DOHH2 (cell line): ENCODE measurements at regions not wholly inside any gene's neighbourhood (a gene's known extent, or its start where the extent isn't known, plus 50 kb on each side); places are given as distances from the start of the nearest gene placed in this dataset.

Experiments used
- H3F3A ChIP-seq: fragments of 200-600 bp; sonication (generic), shearing (Covaris generic); 2 replicates; pipeline ENCODE4 v1.6.0; 2016; ENCODE audit warnings: antibody characterized with exemption, mild to moderate bottlenecking; ENCODE audit not compliant: control insufficient read depth, insufficient read depth
- H3K27ac ChIP-seq: fragments of 200-600 bp; sonication (generic); 2 replicates; pipeline ENCODE4 v1.5.1; 2014; ENCODE audit warnings: low read depth, mild to moderate bottlenecking, low read length, moderate library complexity
- H3K27me3 ChIP-seq: fragments of 200-600 bp; sonication (generic); 2 replicates; pipeline ENCODE4 v1.6.1; 2014; ENCODE audit warnings: mild to moderate bottlenecking, low read length, mixed read lengths; ENCODE audit not compliant: control insufficient read depth
- H3K36me3 ChIP-seq: fragments of 200-600 bp; sonication (generic); 2 replicates; pipeline ENCODE4 v1.6.1; 2014; ENCODE audit warnings: mild to moderate bottlenecking, low read length, moderate library complexity, mixed read lengths; ENCODE audit not compliant: control insufficient read depth
- H3K4me1 ChIP-seq: fragments of 200-600 bp; sonication (generic); 2 replicates; pipeline ENCODE4 v1.6.1; 2014; ENCODE audit warnings: mild to moderate bottlenecking, low read length, mixed read lengths; ENCODE audit not compliant: control insufficient read depth
- H3K4me2 ChIP-seq: fragments of 200-600 bp; sonication (generic); 2 replicates; pipeline ENCODE4 v1.6.0; 2014; ENCODE audit warnings: mild to moderate bottlenecking, low read length, moderate library complexity
- H3K4me3 ChIP-seq: fragments of 200-600 bp; sonication (generic); 2 replicates; pipeline ENCODE4 v1.5.1; 2014; ENCODE audit warnings: mild to moderate bottlenecking, low read length, mixed read lengths
- H3K79me2 ChIP-seq: fragments of 200-600 bp; sonication (generic); 2 replicates; pipeline ENCODE4 v1.6.1; 2014; ENCODE audit warnings: mild to moderate bottlenecking, low read length, mixed read lengths; ENCODE audit not compliant: control insufficient read depth
- H3K9me2 ChIP-seq: fragments of 200-600 bp; sonication (generic); replicated peaks from 2 replicates; pipeline ENCODE4 v1.6.1; 2014; ENCODE audit warnings: mild to moderate bottlenecking, low read length, mixed read lengths; ENCODE audit not compliant: control insufficient read depth
- H3K9me3 ChIP-seq: fragments of 200-600 bp; sonication (generic); 2 replicates; pipeline ENCODE4 v1.6.1; 2014; ENCODE audit warnings: antibody characterized with exemption, low read length, mixed read lengths; ENCODE audit not compliant: control insufficient read depth, insufficient read depth
- H4K20me1 ChIP-seq: fragments of 200-600 bp; sonication (generic); 2 replicates; pipeline ENCODE4 v1.6.0; 2014; ENCODE audit warnings: low read depth, mild to moderate bottlenecking, antibody characterized with exemption, low read length, moderate library complexity; ENCODE audit not compliant: control insufficient read depth, insufficient read depth
- EZH2phosphoT487 ChIP-seq: fragments of 200-600 bp; sonication (generic); IDR thresholded peaks from 2 replicates; pipeline ENCODE4 v1.6.1; 2017; ENCODE audit warnings: borderline replicate concordance, mild to moderate bottlenecking, antibody characterized with exemption, low read length, moderate library complexity, mixed read lengths
- TF ChIP-seq, protein P1 (sequence below): fragments of 200-600 bp; sonication (generic); IDR thresholded peaks from one replicate; pipeline ENCODE4 v1.5.1; 2014; ENCODE audit warnings: antibody characterized with exemption, mild to moderate bottlenecking, low read depth, low read length; ENCODE audit not compliant: poor library complexity, severe bottlenecking

- TF ChIP-seq EZH2phosphoT487: no peak
- TF ChIP-seq, protein P1, sequence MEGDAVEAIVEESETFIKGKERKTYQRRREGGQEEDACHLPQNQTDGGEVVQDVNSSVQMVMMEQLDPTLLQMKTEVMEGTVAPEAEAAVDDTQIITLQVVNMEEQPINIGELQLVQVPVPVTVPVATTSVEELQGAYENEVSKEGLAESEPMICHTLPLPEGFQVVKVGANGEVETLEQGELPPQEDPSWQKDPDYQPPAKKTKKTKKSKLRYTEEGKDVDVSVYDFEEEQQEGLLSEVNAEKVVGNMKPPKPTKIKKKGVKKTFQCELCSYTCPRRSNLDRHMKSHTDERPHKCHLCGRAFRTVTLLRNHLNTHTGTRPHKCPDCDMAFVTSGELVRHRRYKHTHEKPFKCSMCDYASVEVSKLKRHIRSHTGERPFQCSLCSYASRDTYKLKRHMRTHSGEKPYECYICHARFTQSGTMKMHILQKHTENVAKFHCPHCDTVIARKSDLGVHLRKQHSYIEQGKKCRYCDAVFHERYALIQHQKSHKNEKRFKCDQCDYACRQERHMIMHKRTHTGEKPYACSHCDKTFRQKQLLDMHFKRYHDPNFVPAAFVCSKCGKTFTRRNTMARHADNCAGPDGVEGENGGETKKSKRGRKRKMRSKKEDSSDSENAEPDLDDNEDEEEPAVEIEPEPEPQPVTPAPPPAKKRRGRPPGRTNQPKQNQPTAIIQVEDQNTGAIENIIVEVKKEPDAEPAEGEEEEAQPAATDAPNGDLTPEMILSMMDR: no peak
- Histone ChIP-seq H4K20me1 (no peaks in the 10 kb centered on the region), H3K4me1 (no peaks in the 10 kb centered on the region), H3K4me3 (no peak overlapping the region), H3K79me2 (no peaks in the 10 kb centered on the region), H3F3A (no peaks in the 10 kb centered on the region), H3K9me3 (no peaks in the 10 kb centered on the region), H3K27ac (no peak overlapping the region), H3K4me2 (no peak overlapping the region), H3K9me2 (no peaks in the 10 kb centered on the region), H3K36me3 (no peaks in the 10 kb centered on the region), H3K27me3 (no peaks in the 10 kb centered on the region)
These were observed 690.9 kb downstream of the NXPH1 start for GRCh38 chr7:9124320-9124719.

DNA sequence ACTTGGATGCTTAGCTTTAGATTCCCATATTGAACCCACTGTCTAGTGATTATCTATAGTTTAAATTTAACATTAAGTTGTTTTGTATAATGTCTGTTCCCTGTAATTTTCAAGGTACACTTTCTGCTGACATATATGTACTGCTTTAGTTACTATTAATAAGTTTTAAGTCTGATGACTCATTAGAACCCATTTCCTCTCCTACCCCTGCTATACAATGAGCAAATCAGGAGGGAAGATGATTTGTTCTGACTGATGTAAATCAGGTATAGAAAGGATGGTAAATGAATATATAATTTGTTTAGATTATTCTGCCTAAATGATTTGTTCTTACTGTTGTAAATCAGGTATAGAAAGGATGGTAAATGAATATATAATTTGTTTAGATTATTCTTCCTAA is 691.8 kb downstream of the NXPH1 start:
- Histone ChIP-seq H3K36me3 (no peaks in the 10 kb centered on the region), H3K27me3 (no peaks in the 10 kb centered on the region), H3K27ac (no peak overlapping the region), H3K9me3 (no peaks in the 10 kb centered on the region), H3K9me2 (no peaks in the 10 kb centered on the region), H3F3A (no peaks in the 10 kb centered on the region), H3K4me1 (no peaks in the 10 kb centered on the region), H3K4me3 (no peak overlapping the region), H3K4me2 (no peak overlapping the region), H3K79me2 (no peaks in the 10 kb centered on the region), H4K20me1 (no peaks in the 10 kb centered on the region)
- no peak for TF ChIP-seq EZH2phosphoT487
- TF ChIP-seq, protein P1: no peak

- Histone ChIP-seq H3F3A (no peaks in the 10 kb centered on the region), H3K9me2 (no peaks in the 10 kb centered on the region), H3K4me3 (no peak overlapping the region), H4K20me1 (no peaks in the 10 kb centered on the region), H3K9me3 (no peaks in the 10 kb centered on the region), H3K36me3 (no peaks in the 10 kb centered on the region), H3K27ac (no peak overlapping the region), H3K4me1 (no peaks in the 10 kb centered on the region), H3K79me2 (no peaks in the 10 kb centered on the region), H3K4me2 (no peak overlapping the region), H3K27me3 (no peaks in the 10 kb centered on the region)
- TF ChIP-seq EZH2phosphoT487: no peak
- TF ChIP-seq, protein P1: no peak
These were observed 694.5 kb downstream of the NXPH1 start for GRCh38 chr7:9127901-9128300.

- no peaks in the 10 kb centered on the region for H3K9me3 ChIP-seq
- no peaks in the 10 kb centered on the region for H3K36me3 ChIP-seq
- TF ChIP-seq EZH2phosphoT487: no peak
- TF ChIP-seq, protein P1: no peak
- no peak overlapping the region for H3K4me2 ChIP-seq
- no peaks in the 10 kb centered on the region for H3K9me2 ChIP-seq
- no peaks in the 10 kb centered on the region for H4K20me1 ChIP-seq
- no peaks in the 10 kb centered on the region for H3K79me2 ChIP-seq
- H3F3A ChIP-seq: no peaks in the 10 kb centered on the region
- H3K27me3 ChIP-seq: no peaks in the 10 kb centered on the region
- no peak overlapping the region for H3K27ac ChIP-seq
- no peak overlapping the region for H3K4me3 ChIP-seq
- H3K4me1 ChIP-seq: no peaks in the 10 kb centered on the region
These were observed 715.3 kb downstream of the NXPH1 start for GRCh38 chr7:9148687-9149086.
